T-helper 1 cell treated with Interleukin-12 subunit alpha and Interleukin-12 subunit beta and Interleukin-4 antibody, amounts not matched to agents 30 μg/mL and 1 μg/mL, for 36 hours (primary cell): ENCODE measurements at regions not wholly inside any gene's neighbourhood (a gene's known extent, or its start where the extent isn't known, plus 50 kb on each side); places are given as distances from the start of the nearest gene placed in this dataset.

ENCODE experiments used
- H3K27ac Mint-ChIP-seq: one replicate; pipeline ENCODE4 v1.8.0; 2021; ENCODE audit warnings: mild to moderate bottlenecking, mixed read lengths
- H3K27me3 Mint-ChIP-seq: one replicate; pipeline ENCODE4 v1.8.0; 2021; ENCODE audit warnings: low read depth, mixed read lengths
- H3K36me3 Mint-ChIP-seq: one replicate; pipeline ENCODE4 v1.8.0; 2021; ENCODE audit warnings: low read depth, mixed read lengths
- H3K4me1 Mint-ChIP-seq: one replicate; pipeline ENCODE4 v1.8.0; 2021; ENCODE audit warnings: low read depth, mixed read lengths
- H3K4me3 Mint-ChIP-seq: one replicate; pipeline ENCODE4 v1.8.0; 2021; ENCODE audit warnings: mild to moderate bottlenecking, moderate library complexity, mixed read lengths
- H3K9me3 Mint-ChIP-seq: one replicate; pipeline ENCODE4 v1.8.0; 2021; ENCODE audit warnings: mixed read lengths

GRCh38 chr11:59302991-59303390 lies 55.7 kb upstream of the OR5AN1 start:
- Mint-ChIP-seq H3K27ac (no peak overlapping the region), H3K27me3 (peaks cover 15% of the 10 kb centered on the region), H3K9me3 (no peaks in the 10 kb centered on the region), H3K4me1 (no peaks in the 10 kb centered on the region), H3K4me3 (no peak overlapping the region), H3K36me3 (no peaks in the 10 kb centered on the region)

- no peak overlapping the region for H3K27ac Mint-ChIP-seq
Observed at GRCh38 chr11:59295435-59295834, 63.3 kb upstream of the OR5AN1 start.

GRCh38 chr11:59292611-59293010 lies 66.1 kb upstream of the OR5AN1 start:
- Mint-ChIP-seq H3K9me3 (no peaks in the 10 kb centered on the region), H3K36me3 (no peaks in the 10 kb centered on the region), H3K27me3 (peaks cover 14% of the 10 kb centered on the region), H3K4me1 (no peaks in the 10 kb centered on the region), H3K27ac (no peak overlapping the region), H3K4me3 (no peak overlapping the region)

More at GRCh38 chr11:59295435-59295834, 63.3 kb upstream of the OR5AN1 start:
- Mint-ChIP-seq H3K36me3 (no peaks in the 10 kb centered on the region), H3K4me3 (no peak overlapping the region), H3K9me3 (no peaks in the 10 kb centered on the region), H3K27me3 (peaks cover 14% of the 10 kb centered on the region), H3K4me1 (no peaks in the 10 kb centered on the region)

GRCh38 chr11:59291228-59291627 lies 67.5 kb upstream of the OR5AN1 start:
- no peaks in the 10 kb centered on the region for H3K9me3 Mint-ChIP-seq

GRCh38 chr11:59289356-59290181 lies 69.1 kb upstream of the OR5AN1 start:
- H3K4me3 Mint-ChIP-seq, result no peak overlapping the region
- H3K27ac Mint-ChIP-seq, result no peak overlapping the region
- peaks cover 16% of the 10 kb centered on the region for H3K27me3 Mint-ChIP-seq
- H3K9me3 Mint-ChIP-seq, result no peaks in the 10 kb centered on the region
- H3K4me1 Mint-ChIP-seq, result peaks cover 1% of the 10 kb centered on the region
- H3K36me3 Mint-ChIP-seq, result no peaks in the 10 kb centered on the region

More at GRCh38 chr11:59291228-59291627, 67.5 kb upstream of the OR5AN1 start:
- H3K4me1 Mint-ChIP-seq, result no peaks in the 10 kb centered on the region
- peaks cover 17% of the 10 kb centered on the region for H3K27me3 Mint-ChIP-seq
- no peak overlapping the region for H3K4me3 Mint-ChIP-seq
- H3K36me3 Mint-ChIP-seq, result no peaks in the 10 kb centered on the region
- H3K27ac Mint-ChIP-seq, result no peak overlapping the region

GRCh38 chr11:59285716-59286260 lies 72.9 kb upstream of the OR5AN1 start:
- Mint-ChIP-seq H3K4me1 (peaks cover 9% of the 10 kb centered on the region), H3K27ac (no peak overlapping the region), H3K27me3 (peaks cover 16% of the 10 kb centered on the region), H3K36me3 (no peaks in the 10 kb centered on the region), H3K9me3 (no peaks in the 10 kb centered on the region), H3K4me3 (no peak overlapping the region)

- no peak overlapping the region for H3K4me3 Mint-ChIP-seq
- no peaks in the 10 kb centered on the region for H3K9me3 Mint-ChIP-seq
Observed at GRCh38 chr11:59284773-59285129, 72.0 kb upstream of the MPEG1 start.

GRCh38 chr11:59283825-59284772 lies 71.4 kb upstream of the MPEG1 start:
- peak overlapping the region; percentile 60 for H3K4me3 Mint-ChIP-seq
- no peaks in the 10 kb centered on the region for H3K9me3 Mint-ChIP-seq
- H3K4me1 Mint-ChIP-seq, result peaks cover 9% of the 10 kb centered on the region
- no peak overlapping the region for H3K27ac Mint-ChIP-seq
- peaks cover 16% of the 10 kb centered on the region for H3K27me3 Mint-ChIP-seq
- H3K36me3 Mint-ChIP-seq, result no peaks in the 10 kb centered on the region

More at GRCh38 chr11:59284773-59285129, 72.0 kb upstream of the MPEG1 start:
- Mint-ChIP-seq H3K27ac (no peak overlapping the region), H3K27me3 (peaks cover 16% of the 10 kb centered on the region), H3K4me1 (peaks cover 9% of the 10 kb centered on the region), H3K36me3 (no peaks in the 10 kb centered on the region)

- Mint-ChIP-seq H3K27me3 (peaks cover 16% of the 10 kb centered on the region), H3K36me3 (no peaks in the 10 kb centered on the region), H3K27ac (peak overlapping the region; percentile 26), H3K4me1 (peaks cover 9% of the 10 kb centered on the region), H3K4me3 (no peak overlapping the region), H3K9me3 (no peaks in the 10 kb centered on the region)
Observed at GRCh38 chr11:59283311-59283710, 70.6 kb upstream of the MPEG1 start.

GRCh38 chr11:59281177-59281576 lies 68.5 kb upstream of the MPEG1 start:
- Mint-ChIP-seq H3K27me3 (peaks cover 9% of the 10 kb centered on the region), H3K9me3 (no peaks in the 10 kb centered on the region), H3K36me3 (no peaks in the 10 kb centered on the region), H3K4me1 (peaks cover 9% of the 10 kb centered on the region), H3K4me3 (no peak overlapping the region), H3K27ac (no peak overlapping the region)

- H3K27ac Mint-ChIP-seq, result peak overlapping the region; percentile 49
- no peaks in the 10 kb centered on the region for H3K9me3 Mint-ChIP-seq
- H3K27me3 Mint-ChIP-seq, result no peaks in the 10 kb centered on the region
- H3K4me3 Mint-ChIP-seq, result peak overlapping the region; percentile 10
- no peaks in the 10 kb centered on the region for H3K36me3 Mint-ChIP-seq
- peaks cover 17% of the 10 kb centered on the region for H3K4me1 Mint-ChIP-seq
Observed at GRCh38 chr11:59273373-59273841, 60.7 kb upstream of the MPEG1 start.

- Mint-ChIP-seq H3K27me3 (no peaks in the 10 kb centered on the region), H3K27ac (peak overlapping the region; percentile 49), H3K9me3 (no peaks in the 10 kb centered on the region), H3K36me3 (no peaks in the 10 kb centered on the region), H3K4me1 (peaks cover 17% of the 10 kb centered on the region), H3K4me3 (peak overlapping the region; percentile 10)
Observed at GRCh38 chr11:59272771-59273372, 60.1 kb upstream of the MPEG1 start.

- H3K27ac Mint-ChIP-seq, result no peak overlapping the region
- no peak overlapping the region for H3K4me3 Mint-ChIP-seq
- no peaks in the 10 kb centered on the region for H3K27me3 Mint-ChIP-seq
- H3K9me3 Mint-ChIP-seq, result no peaks in the 10 kb centered on the region
- H3K36me3 Mint-ChIP-seq, result no peaks in the 10 kb centered on the region
- peaks cover 17% of the 10 kb centered on the region for H3K4me1 Mint-ChIP-seq
Observed at GRCh38 chr11:59271811-59272327, 59.1 kb upstream of the MPEG1 start.

- H3K4me1 Mint-ChIP-seq, result peaks cover 17% of the 10 kb centered on the region
- no peak overlapping the region for H3K4me3 Mint-ChIP-seq
- no peaks in the 10 kb centered on the region for H3K27me3 Mint-ChIP-seq
- H3K27ac Mint-ChIP-seq, result no peak overlapping the region
- H3K36me3 Mint-ChIP-seq, result no peaks in the 10 kb centered on the region
- H3K9me3 Mint-ChIP-seq, result no peaks in the 10 kb centered on the region
Observed at GRCh38 chr11:59271247-59271755, 58.6 kb upstream of the MPEG1 start.
